ENCODE measurements at regions not wholly inside any gene's neighbourhood (a gene's known extent, or its start where the extent isn't known, plus 50 kb on each side); places are given as distances from the start of the nearest gene placed in this dataset.

GRCh38 chr4:147423229-147423628 lies 57.7 kb upstream of the EDNRA start:
- DNase-seq (ENCODE audit: low read depth), result no peak

- peak; percentile 50 for DNase-seq (ENCODE audit: low read depth)
Measured at GRCh38 chr4:147425019-147425418, 55.9 kb upstream of the EDNRA start.

GRCh38 chr4:147428583-147428982 lies 52.3 kb upstream of the EDNRA start:
- DNase-seq (ENCODE audit: low read depth), result no peak

GRCh38 chr4:147430111-147430510 lies 50.8 kb upstream of the EDNRA start:
- no peak for DNase-seq (ENCODE audit: low read depth)
